H9 (cell line): ENCODE measurements at regions not wholly inside any gene's neighbourhood (a gene's known extent, or its start where the extent isn't known, plus 50 kb on each side); places are given as distances from the start of the nearest gene placed in this dataset.

Experiments used
- DNase-seq: peaks from one replicate; pipeline ENCODE4 v3.0.0-alpha.2; 2017
- H2AFZ ChIP-seq: one replicate; pipeline ENCODE4 v1.6.1; 2013; ENCODE audit warnings: mild to moderate bottlenecking, low read length, control low read depth, moderate library complexity
- H2AK5ac ChIP-seq: 2 replicates; pipeline ENCODE4 v1.6.1; 2013; ENCODE audit warnings: low read length, control low read depth, mixed read lengths; ENCODE audit not compliant: insufficient read length
- H2BK120ac ChIP-seq: one replicate; pipeline ENCODE4 v1.6.1; 2013; ENCODE audit warnings: low read depth, mild to moderate bottlenecking, low read length, control low read depth, inconsistent platforms; ENCODE audit not compliant: poor library complexity, severe bottlenecking
- H2BK12ac ChIP-seq: 2 replicates; pipeline ENCODE4 v1.6.1; 2013; ENCODE audit warnings: low read length, control low read depth, mixed read lengths, low read depth; ENCODE audit not compliant: insufficient read length
- H2BK15ac ChIP-seq: 2 replicates; pipeline ENCODE4 v1.6.1; 2013; ENCODE audit warnings: low read depth, low read length, control low read depth
- H2BK20ac ChIP-seq: one replicate; pipeline ENCODE4 v1.6.1; 2013; ENCODE audit warnings: low read depth, mild to moderate bottlenecking, low read length, control low read depth, inconsistent platforms; ENCODE audit not compliant: poor library complexity, severe bottlenecking
- H2BK5ac ChIP-seq: 2 replicates; pipeline ENCODE4 v1.6.1; 2013; ENCODE audit warnings: low read length, control low read depth, mixed read lengths; ENCODE audit not compliant: insufficient read length
- H3K14ac ChIP-seq: 2 replicates; pipeline ENCODE4 v1.6.1; 2013; ENCODE audit warnings: low read length, control low read depth; ENCODE audit not compliant: insufficient read depth
- H3K18ac ChIP-seq: 2 replicates; pipeline ENCODE4 v1.6.1; 2013; ENCODE audit warnings: low read depth, mild to moderate bottlenecking, mixed read lengths, low read length, control low read depth; ENCODE audit not compliant: insufficient read length
- H3K23ac ChIP-seq: 2 replicates; pipeline ENCODE4 v1.6.1; 2013; ENCODE audit warnings: low read length, control low read depth, mixed read lengths, low read depth; ENCODE audit not compliant: insufficient read length
- H3K23me2 ChIP-seq: 2 replicates; pipeline ENCODE4 v1.6.1; 2013; ENCODE audit warnings: low read depth, mild to moderate bottlenecking, mixed read lengths, low read length, control low read depth; ENCODE audit not compliant: insufficient read length, poor library complexity, severe bottlenecking
- H3K27ac ChIP-seq: 2 replicates; pipeline ENCODE4 v1.5.1; 2013; ENCODE audit warnings: low read length, control low read depth, mixed read lengths, low read depth; ENCODE audit not compliant: insufficient read length
- H3K27me3 ChIP-seq: 2 replicates; pipeline ENCODE4 v1.6.1; 2013; ENCODE audit warnings: low read length, control low read depth, inconsistent platforms; ENCODE audit not compliant: insufficient read depth
- H3K4ac ChIP-seq: 2 replicates; pipeline ENCODE4 v1.6.1; 2013; ENCODE audit warnings: low read depth, mild to moderate bottlenecking, control low read depth, inconsistent platforms, low read length, moderate library complexity
- H3K4me1 ChIP-seq: 2 replicates; pipeline ENCODE4 v1.6.1; 2013; ENCODE audit warnings: low read length, control low read depth, inconsistent platforms; ENCODE audit not compliant: insufficient read depth
- H3K4me2 ChIP-seq: 2 replicates; pipeline ENCODE4 v1.6.1; 2013; ENCODE audit warnings: low read length, control low read depth, mixed read lengths; ENCODE audit not compliant: insufficient read length, insufficient read depth
- H3K56ac ChIP-seq: 2 replicates; pipeline ENCODE4 v1.6.1; 2013; ENCODE audit warnings: low read depth, mild to moderate bottlenecking, mixed read lengths, low read length, control low read depth; ENCODE audit not compliant: insufficient read length
- H3K79me1 ChIP-seq: 2 replicates; pipeline ENCODE4 v1.6.1; 2013; ENCODE audit warnings: low read depth, mild to moderate bottlenecking, moderate library complexity, low read length, control low read depth, inconsistent platforms; ENCODE audit not compliant: insufficient read depth, poor library complexity, severe bottlenecking
- H3K79me2 ChIP-seq: 2 replicates; pipeline ENCODE4 v1.6.1; 2013; ENCODE audit warnings: low read length, control low read depth, inconsistent platforms; ENCODE audit not compliant: insufficient read depth
- H3K9ac ChIP-seq: 2 replicates; pipeline ENCODE4 v1.6.1; 2013; ENCODE audit warnings: low read length, control low read depth, mixed read lengths; ENCODE audit not compliant: insufficient read length; ENCODE audit errors: extremely low read depth
- H3K9me3 ChIP-seq: one replicate; pipeline ENCODE4 v1.6.1; 2013; ENCODE audit warnings: low read depth, low read length, inconsistent platforms; ENCODE audit not compliant: control insufficient read depth
- H3T11ph ChIP-seq: one replicate; pipeline ENCODE4 v1.6.1; 2013; ENCODE audit warnings: mild to moderate bottlenecking, low read length, control low read depth, inconsistent platforms
- H4K20me1 ChIP-seq: one replicate; pipeline ENCODE4 v1.6.1; 2013; ENCODE audit not compliant: control insufficient read depth, insufficient read length, insufficient read depth
- H4K5ac ChIP-seq: 2 replicates; pipeline ENCODE4 v1.6.1; 2013; ENCODE audit warnings: low read depth, mild to moderate bottlenecking, mixed read lengths, low read length, control low read depth; ENCODE audit not compliant: insufficient read length
- H4K8ac ChIP-seq: replicated peaks from 2 replicates; pipeline ENCODE4 v1.6.1; 2013; ENCODE audit warnings: low read length, control low read depth, mixed read lengths, low read depth; ENCODE audit not compliant: insufficient read length
- H4K91ac ChIP-seq: 2 replicates; pipeline ENCODE4 v1.6.1; 2013; ENCODE audit warnings: low read depth, mild to moderate bottlenecking, moderate library complexity, mixed read lengths, low read length, control low read depth; ENCODE audit not compliant: insufficient read length
- H3K27ac Mint-ChIP-seq, 3 experiments: 2 replicates in 2 of 3; 3 replicates in 1 of 3; pipeline ENCODE4 v1.8.0; 2020 to 2021; ENCODE audit warnings: mixed read lengths in 3 of 3, mild to moderate bottlenecking in 1 of 3, moderate library complexity in 1 of 3
- H3K27me3 Mint-ChIP-seq: 2 replicates; pipeline ENCODE4 v1.8.0; 2021; ENCODE audit warnings: low read depth, mild to moderate bottlenecking, moderate library complexity, mixed read lengths
- H3K36me3 Mint-ChIP-seq, 3 experiments: 2 replicates in 2 of 3; 3 replicates in 1 of 3; pipeline ENCODE4 v1.8.0; 2020 to 2021; ENCODE audit warnings: low read depth in 3 of 3, mixed read lengths in 3 of 3; ENCODE audit not compliant: insufficient read depth in 1 of 3
- H3K4me1 Mint-ChIP-seq, 2 experiments: 2 replicates each; pipeline ENCODE4 v1.8.0; 2020; ENCODE audit warnings: mixed read lengths in 2 of 2
- H3K4me3 Mint-ChIP-seq, 2 experiments: 2 replicates in 1 of 2; 3 replicates in 1 of 2; pipeline ENCODE4 v1.8.0; 2020 to 2021; ENCODE audit warnings: mild to moderate bottlenecking in 2 of 2, mixed read lengths in 2 of 2, moderate library complexity in 1 of 2
- H3K9me3 Mint-ChIP-seq, 2 experiments: 2 replicates in 1 of 2; 3 replicates in 1 of 2; pipeline ENCODE4 v1.8.0; 2020; ENCODE audit warnings: mild to moderate bottlenecking in 2 of 2, mixed read lengths in 2 of 2, moderate library complexity in 1 of 2
- CTCF ChIP-seq: fragments of 200-600 bp; sonication (generic); conservative IDR thresholded peaks from 3 replicates; pipeline ENCODE4 v1.8.0; 2021; ENCODE audit warnings: antibody characterized with exemption, mild to moderate bottlenecking
- WGBS: extraction: QIAGEN DNeasy Blood & Tissue Kit; methylation state at CpG from one replicate; pipeline ENCODE4 v1.1.7; 2013; ENCODE audit warnings: missing lambda C conversion rate, low lambda C conversion rate, mixed read lengths; ENCODE audit not compliant: insufficient read length; ENCODE audit errors: extremely low coverage; 5-methylcytosine and 5-hydroxymethylcytosine counted together

GRCh38 chr1:198986442-198986841, 347.6 kb downstream of the PTPRC start:
- Mint-ChIP-seq H3K36me3 (no peaks in the 10 kb centered on the region), H3K27ac (no peak overlapping the region), H3K27me3 (no peaks in the 10 kb centered on the region; the same call in 1 of the 2 replicates), H3K4me1 (no peaks in the 10 kb centered on the region), H3K9me3 (no peaks in the 10 kb centered on the region), H3K4me3 (no peak overlapping the region)
- no peak overlapping the region for H3K18ac ChIP-seq
- H4K20me1 ChIP-seq: no peaks in the 10 kb centered on the region
- DNase-seq: no peak
- no peak overlapping the region for H3T11ph ChIP-seq
- H3K14ac ChIP-seq: no peak overlapping the region
- H4K91ac ChIP-seq: no peak overlapping the region
- H2AK5ac ChIP-seq: no peak overlapping the region
- no peak overlapping the region for H3K4me2 ChIP-seq
- no peak overlapping the region for H2BK15ac ChIP-seq
- no peak overlapping the region for H3K23ac ChIP-seq
- no peak overlapping the region for H3K56ac ChIP-seq
- no peak overlapping the region for H3K27ac ChIP-seq
- no peak overlapping the region for H3K4ac ChIP-seq
- no peaks in the 10 kb centered on the region for H3K79me1 ChIP-seq
- no peak overlapping the region for H2BK120ac ChIP-seq
- H3K9ac ChIP-seq: no peak overlapping the region
- no peak for TF ChIP-seq CTCF
- no peak overlapping the region for H2AFZ ChIP-seq
- no peak overlapping the region for H2BK5ac ChIP-seq
- no CpG with 5 or more reads among the region's 1 CpG for WGBS
- H4K5ac ChIP-seq: no peak overlapping the region
- no peak overlapping the region for H2BK20ac ChIP-seq
- H3K79me2 ChIP-seq: no peaks in the 10 kb centered on the region
- no peaks in the 10 kb centered on the region for H3K4me1 ChIP-seq
- no peak overlapping the region for H2BK12ac ChIP-seq
- H3K9me3 ChIP-seq: no peaks in the 10 kb centered on the region
- H4K8ac ChIP-seq: no peak overlapping the region
- H3K27me3 ChIP-seq: no peaks in the 10 kb centered on the region
- no peaks in the 10 kb centered on the region for H3K23me2 ChIP-seq
